NT2/D1 (cell line): ENCODE measurements at regions not wholly inside any gene's neighbourhood (a gene's known extent, or its start where the extent isn't known, plus 50 kb on each side); places are given as distances from the start of the nearest gene placed in this dataset.
"Not testable (repeated sequence)": the region's sequence is repeated elsewhere in the genome, so short reads cannot be mapped to it uniquely, and the experiment has no call there.

Source experiments
- DNase-seq: peaks from one replicate; pipeline ENCODE4 v3.0.0-alpha.2; 2011; ENCODE audit warnings: low read depth, low spot score
- H3K27me3 ChIP-seq: 2 replicates; pipeline ENCODE4 v1.6.0; 2011; ENCODE audit warnings: mild to moderate bottlenecking; ENCODE audit not compliant: insufficient read length, insufficient read depth
- H3K36me3 ChIP-seq: 2 replicates; pipeline ENCODE4 v1.6.1; 2011; ENCODE audit warnings: mild to moderate bottlenecking, low read length, mixed read lengths; ENCODE audit not compliant: insufficient read depth, insufficient read length
- H3K4me1 ChIP-seq: 2 replicates; pipeline ENCODE4 v1.5.1; 2011; ENCODE audit not compliant: insufficient read depth, insufficient read length
- H3K4me3 ChIP-seq: 2 replicates; pipeline ENCODE4 v1.5.1; 2011; ENCODE audit warnings: low read depth; ENCODE audit not compliant: insufficient read length
- H3K9ac ChIP-seq: 2 replicates; pipeline ENCODE4 v1.6.0; 2011; ENCODE audit warnings: low read depth; ENCODE audit not compliant: insufficient read length
- H3K9me3 ChIP-seq: 2 replicates; pipeline ENCODE4 v1.5.1; 2011; ENCODE audit warnings: mild to moderate bottlenecking, low read length; ENCODE audit not compliant: insufficient read depth
- SUZ12 ChIP-seq: IDR thresholded peaks from 2 replicates; pipeline ENCODE4 v1.6.1; 2011; ENCODE audit not compliant: insufficient read length, insufficient read depth; ENCODE audit errors: extremely low read depth
- YY1 ChIP-seq: IDR thresholded peaks from 2 replicates; pipeline ENCODE4 v1.6.1; 2011; ENCODE audit not compliant: insufficient read length, insufficient read depth
- ZNF274 ChIP-seq: IDR thresholded peaks from 2 replicates; pipeline ENCODE4 v1.6.1; 2011; ENCODE audit warnings: mild to moderate bottlenecking, low read depth, low read length

DNA sequence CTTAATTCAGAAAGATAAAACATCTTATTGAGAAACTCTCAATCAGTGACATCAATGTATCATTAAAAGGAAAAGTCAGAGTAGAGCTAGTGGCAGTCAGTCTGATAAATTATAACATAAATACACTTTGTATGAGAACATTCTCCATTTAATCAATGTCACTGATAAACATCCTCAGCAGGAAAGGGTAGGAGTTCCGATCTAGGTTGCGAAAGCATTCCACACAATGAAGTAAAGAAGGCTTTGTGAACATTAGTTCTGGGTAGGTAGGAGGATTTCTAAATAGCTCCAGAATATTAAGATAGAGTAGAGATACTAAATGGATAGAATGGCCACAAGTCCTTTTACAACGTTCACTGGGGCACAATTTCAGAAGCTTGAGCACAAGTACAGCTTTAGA lies 179.7 kb upstream of the MALRD1 start:
- Histone ChIP-seq H3K9ac (no peak overlapping the region), H3K36me3 (no peaks in the 10 kb centered on the region), H3K27me3 (no peaks in the 10 kb centered on the region), H3K9me3 (no peaks in the 10 kb centered on the region), H3K4me3 (no peak overlapping the region), H3K4me1 (no peaks in the 10 kb centered on the region)
- no peak for DNase-seq
- TF ChIP-seq YY1 (no peak), SUZ12 (no peak), ZNF274 (no peak)

- Histone ChIP-seq H3K4me1 (no peaks in the 10 kb centered on the region), H3K36me3 (no peaks in the 10 kb centered on the region), H3K4me3 (no peak overlapping the region), H3K27me3 (no peaks in the 10 kb centered on the region), H3K9ac (no peak overlapping the region), H3K9me3 (no peaks in the 10 kb centered on the region)
- TF ChIP-seq YY1 (no peak), SUZ12 (no peak), ZNF274 (no peak)
- no peak for DNase-seq
Observed at GRCh38 chr10:18875477-18875876, 173.1 kb upstream of the MALRD1 start.

- no peaks in the 10 kb centered on the region for H3K4me1 ChIP-seq
- no peak overlapping the region for H3K4me3 ChIP-seq
- no peaks in the 10 kb centered on the region for H3K9me3 ChIP-seq
- no peak for TF ChIP-seq YY1
- no peak for TF ChIP-seq ZNF274
- no peak for TF ChIP-seq SUZ12
- no peak overlapping the region for H3K9ac ChIP-seq
- DNase-seq, result no peak
- no peaks in the 10 kb centered on the region for H3K36me3 ChIP-seq
- no peaks in the 10 kb centered on the region for H3K27me3 ChIP-seq
Observed at GRCh38 chr10:18879284-18879683, 169.3 kb upstream of the MALRD1 start.

- no peaks in the 10 kb centered on the region for H3K36me3 ChIP-seq
- no peak for DNase-seq
- no peak overlapping the region for H3K4me3 ChIP-seq
- H3K9ac ChIP-seq, result no peak overlapping the region
- H3K4me1 ChIP-seq, result no peaks in the 10 kb centered on the region
- no peaks in the 10 kb centered on the region for H3K9me3 ChIP-seq
- H3K27me3 ChIP-seq, result no peaks in the 10 kb centered on the region
- TF ChIP-seq SUZ12 (no peak), ZNF274 (no peak), YY1 (no peak)
Observed at GRCh38 chr10:18880530-18880929, 168.1 kb upstream of the MALRD1 start.

- no peak overlapping the region for H3K9ac ChIP-seq
- H3K36me3 ChIP-seq, result no peaks in the 10 kb centered on the region
- no peaks in the 10 kb centered on the region for H3K4me1 ChIP-seq
- H3K9me3 ChIP-seq, result no peaks in the 10 kb centered on the region
- H3K27me3 ChIP-seq, result no peaks in the 10 kb centered on the region
- no peak for TF ChIP-seq SUZ12
- TF ChIP-seq YY1, result no peak
- TF ChIP-seq ZNF274, result no peak
- DNase-seq, result no peak
- H3K4me3 ChIP-seq, result no peak overlapping the region
Observed at GRCh38 chr10:18886102-18886501, 162.5 kb upstream of the MALRD1 start.

DNA sequence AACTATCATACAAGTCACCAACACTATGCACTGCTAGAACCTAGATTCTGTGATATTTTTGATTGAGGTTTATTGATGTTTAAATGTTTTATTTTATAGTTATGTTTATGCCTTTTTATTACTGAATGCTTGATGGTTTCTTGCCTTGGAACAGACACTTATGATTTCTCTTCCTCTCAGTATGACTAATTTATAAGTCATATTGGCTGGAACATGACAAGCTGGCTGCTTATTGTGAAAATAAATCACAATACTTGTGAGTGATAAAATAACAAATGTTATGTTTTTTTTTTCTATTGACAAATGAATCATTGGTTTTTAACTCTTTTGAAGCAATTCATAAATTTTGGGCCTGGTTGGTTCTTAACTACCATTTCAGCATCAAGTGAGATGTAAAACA lies 142.0 kb upstream of the MALRD1 start:
- Histone ChIP-seq H3K36me3 (no peaks in the 10 kb centered on the region), H3K4me3 (no peak overlapping the region)
- TF ChIP-seq ZNF274 (no peak), YY1 (no peak), SUZ12 (no peak)

GRCh38 chr10:18917431-18917830 lies 131.2 kb upstream of the MALRD1 start:
- H3K9me3 ChIP-seq, H3K9ac ChIP-seq, H3K4me3 ChIP-seq, H3K4me1 ChIP-seq, DNase-seq, H3K36me3 ChIP-seq, H3K27me3 ChIP-seq: not testable (repeated sequence)

More for the DNA sequence above, 142.0 kb upstream of the MALRD1 start:
- H3K27me3 ChIP-seq, result no peaks in the 10 kb centered on the region
- H3K4me1 ChIP-seq, result no peaks in the 10 kb centered on the region
- H3K9ac ChIP-seq, result no peak overlapping the region
- H3K9me3 ChIP-seq, result no peaks in the 10 kb centered on the region
- DNase-seq, result no peak

DNA sequence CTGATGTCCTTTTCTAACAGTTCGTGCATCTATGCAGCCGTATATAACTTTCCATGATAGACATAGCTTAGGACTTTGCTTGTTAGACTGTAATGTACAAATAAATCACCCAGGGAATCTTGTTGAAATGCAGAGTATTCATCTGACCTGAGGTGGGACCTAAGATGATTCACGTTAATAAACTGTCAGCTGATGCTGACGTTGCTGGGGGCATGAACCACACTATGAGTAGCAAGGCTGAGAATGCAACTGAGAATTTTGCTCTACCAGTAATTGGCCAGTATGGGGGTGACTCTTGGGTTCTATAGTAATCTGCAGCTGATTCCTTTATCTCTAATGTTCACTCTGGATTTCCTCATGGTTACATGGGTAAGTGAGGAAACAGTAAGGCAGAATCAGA lies 130.1 kb upstream of the MALRD1 start:
- H3K9ac ChIP-seq, result no peak overlapping the region
- no peak for DNase-seq
- H3K27me3 ChIP-seq, result no peaks in the 10 kb centered on the region
- H3K36me3 ChIP-seq, result no peaks in the 10 kb centered on the region
- no peaks in the 10 kb centered on the region for H3K9me3 ChIP-seq
- no peak overlapping the region for H3K4me3 ChIP-seq
- H3K4me1 ChIP-seq, result no peaks in the 10 kb centered on the region
- TF ChIP-seq SUZ12, result no peak
- no peak for TF ChIP-seq YY1
- no peak for TF ChIP-seq ZNF274
